ENCODE measurements at regions not wholly inside any gene's neighbourhood (a gene's known extent, or its start where the extent isn't known, plus 50 kb on each side); places are given as distances from the start of the nearest gene placed in this dataset.

DNA sequence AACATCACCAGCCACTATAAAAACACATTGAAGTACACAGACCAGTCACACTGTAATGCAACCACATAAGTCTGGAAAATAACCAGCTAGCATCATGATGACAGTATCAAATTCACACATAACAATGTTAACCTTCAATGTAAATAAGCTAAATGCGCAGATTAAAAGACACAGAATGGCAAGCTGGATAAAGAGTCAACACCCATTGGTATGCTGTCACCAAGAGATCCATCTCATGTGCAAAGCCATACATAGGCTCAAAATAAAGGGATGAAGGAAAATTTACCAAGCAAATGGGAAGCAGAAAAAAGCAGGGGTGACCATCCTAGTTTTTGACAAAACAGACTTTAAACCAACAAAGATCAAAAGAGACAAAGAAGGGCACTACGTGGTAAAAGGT, 110.8 kb downstream of the NR4A2 start:
- Histone ChIP-seq H2BK12ac (ENCODE audit: low read depth, low read length) (no peak overlapping the region), H3K14ac (ENCODE audit: insufficient read length) (no peak overlapping the region), H3K4me3 (ENCODE audit: extremely low read depth in 1 of 4, insufficient read depth in 2 of 4, low read depth in 3 of 4, low read length in 4 of 4) (no peak overlapping the region), H4K91ac (replicated peaks; ENCODE audit: insufficient read length, low read length) (no peak overlapping the region), H3K27ac (ENCODE audit: low read depth, low read length) (no peak overlapping the region), H2BK5ac (ENCODE audit: low read depth, low read length) (no peak overlapping the region), H3K4me2 (ENCODE audit: insufficient read depth in 1 of 2, low read depth in 2 of 2, low read length in 2 of 2) (no peak overlapping the region), H2AK5ac (ENCODE audit: low read depth, low read length) (no peak overlapping the region), H3K56ac (replicated peaks; ENCODE audit: insufficient read length, low read depth, low read length) (no peak overlapping the region), H3K18ac (ENCODE audit: extremely low read depth, low read length) (no peak overlapping the region), H3K36me3 (ENCODE audit: control insufficient read depth in 2 of 4, insufficient read depth in 4 of 4, low read length in 3 of 4) (peaks cover 0 to 2% (median 0%) of the 10 kb centered on the region in 4 experiments; a peak in 1 of 8 replicates), H3K23me2 (ENCODE audit: low read depth, low read length) (no peaks in the 10 kb centered on the region), H3K4me1 (replicated peaks in 1 of 4; ENCODE audit: control insufficient read depth in 3 of 4, insufficient read depth in 4 of 4, low read length in 3 of 4) (peaks cover 0 to 2% (median 0%) of the 10 kb centered on the region in 4 experiments; a peak in 1 of 7 replicates), H2AFZ (ENCODE audit: low read length) (no peak overlapping the region), H4K8ac (ENCODE audit: extremely low read depth, insufficient read depth, low read length) (no peak overlapping the region), H4K20me1 (replicated peaks in 1 of 2; ENCODE audit: control insufficient read depth in 1 of 2, insufficient read depth in 2 of 2, low read length in 2 of 2) (no peaks in the 10 kb centered on the region), H3K79me1 (ENCODE audit: low read depth, low read length) (no peaks in the 10 kb centered on the region), H3K27me3 (replicated peaks in 1 of 4; ENCODE audit: control insufficient read depth in 3 of 4, extremely low read depth in 1 of 4, insufficient read depth in 3 of 4, low read length in 3 of 4) (peaks cover 0 to 1% (median 0%) of the 10 kb centered on the region in 4 experiments; a peak in 1 of 7 replicates), H2BK20ac (ENCODE audit: low read length) (no peak overlapping the region), H4K5ac (ENCODE audit: insufficient read length, low read depth, low read length) (no peak overlapping the region), H3K4ac (replicated peaks; ENCODE audit: insufficient read length, low read depth, low read length) (no peak overlapping the region), H3K9ac (replicated peaks in 1 of 4; ENCODE audit: extremely low read depth in 1 of 4, low read depth in 3 of 4, low read length in 3 of 4) (no peak overlapping the region), H3K79me2 (ENCODE audit: control insufficient read depth in 1 of 2, insufficient read depth in 2 of 2, low read length in 2 of 2) (no peaks in the 10 kb centered on the region), H2BK15ac (ENCODE audit: low read length) (no peak overlapping the region), H3K9me3 (ENCODE audit: insufficient read depth in 2 of 2, low read depth in 1 of 2, low read length in 1 of 2) (no peaks in the 10 kb centered on the region; a peak in 1 of 4 replicates), H2BK120ac (replicated peaks; ENCODE audit: low read depth, low read length) (no peak overlapping the region), H3K23ac (ENCODE audit: insufficient read length) (no peak overlapping the region)
- TF ChIP-seq MAX (IDR thresholded peaks at IDR 0.05) (no peak), SP2 (IDR thresholded peaks at IDR 0.05; ENCODE audit: low read length) (no peak), BCL11A (IDR thresholded peaks at IDR 0.05; ENCODE audit: low read depth in 2 of 2, low read length in 2 of 2) (no peak), TCF12 (IDR thresholded peaks at IDR 0.05; ENCODE audit: low read depth, low read length) (no peak), CTCF (IDR thresholded peaks at IDR 0.05; ENCODE audit: control extremely low read depth in 1 of 3, insufficient read depth in 1 of 3, low read depth in 1 of 3, low read length in 3 of 3) (no peak), POLR2AphosphoS5 (IDR thresholded peaks at IDR 0.05; ENCODE audit: low read depth, low read length) (no peak), POLR2A (IDR thresholded peaks at IDR 0.05; ENCODE audit: control extremely low read depth in 1 of 2, low read depth in 2 of 2, low read length in 2 of 2) (no peak), KDM4A (IDR thresholded peaks at IDR 0.05; ENCODE audit: low read depth, low read length, severe bottlenecking) (no peak), RNF2 (IDR thresholded peaks at IDR 0.05; ENCODE audit: borderline replicate concordance, low read depth, low read length, missing control alignments, poor library complexity, severe bottlenecking) (no peak), SIRT6 (IDR thresholded peaks at IDR 0.05; ENCODE audit: low read length) (no peak), CREB1 (IDR thresholded peaks at IDR 0.05) (no peak), TBP (IDR thresholded peaks at IDR 0.05; ENCODE audit: low read depth, low read length) (no peak)
- DNase-seq (ENCODE audit: low read depth in 1 of 2, low spot score in 2 of 2) (no peak), FAIRE-seq (no peak)
- WGBS, 2 experiments (ENCODE audit: extremely low coverage in 1 of 2, insufficient coverage in 1 of 2, insufficient read length in 1 of 2, insufficient replicate concordance in 2 of 2, low coverage in 1 of 2, low lambda C conversion rate in 2 of 2, missing lambda C conversion rate in 1 of 2), result 96% methylated on average over 2 of the region's 2 CpGs; no CpG with 5 or more reads in 1 of the 2 experiments
- ChIA-PET POLR2A (ENCODE audit: partially characterized antibody) (no interaction called here), CTCF (ENCODE audit: partially characterized antibody) (interaction anchor here (0.6 to 1.2 kb wide), 2 partner anchors 47 to 122 kb away, joined by 3 to 4 read pairs; no protein-coding TSS in a partner anchor)

Measured in H1 (cell line).